Gastrocnemius medialis (tissue), 4 donors: ENCODE measurements at regions not wholly inside any gene's neighbourhood (a gene's known extent, or its start where the extent isn't known, plus 50 kb on each side); places are given as distances from the start of the nearest gene placed in this dataset.

Source experiments
- ATAC-seq, 2 donors: fragments of 150-250 bp; one replicate each; pipeline ENCODE4 v1.9.1; 2016
- DNase-seq, 2 donors: peaks; one replicate each; pipeline ENCODE4 v3.0.0-alpha.2; 2019
- H3K27ac ChIP-seq, 4 donors: fragments of 200-600 bp; sonication (generic); 1 replicate in 1 of 4; 2 replicates in 3 of 4; pipeline ENCODE4 v1.5.1; 2016 to 2018; ENCODE audit warnings: mild to moderate bottlenecking in 2 of 4, moderate library complexity in 1 of 4
- H3K27me3 ChIP-seq, 3 donors: fragments of 200-600 bp; sonication (generic) in 2 of 3; 1 replicate in 1 of 3; 2 replicates in 2 of 3; pipeline versions ENCODE4 v1.5.1 to v1.6.0; 2016 to 2019; ENCODE audit warnings: mild to moderate bottlenecking in 1 of 3, moderate library complexity in 1 of 3
- H3K36me3 ChIP-seq, 2 donors: fragments of 200-600 bp; sonication (generic) in 1 of 2; one replicate each; pipeline ENCODE4 v1.5.1; 2017 to 2018
- H3K4me1 ChIP-seq, 2 donors: fragments of 200-600 bp; sonication (generic) in 1 of 2; one replicate each; pipeline ENCODE4 v1.5.1; 2016 to 2017; ENCODE audit warnings: mild to moderate bottlenecking in 2 of 2
- H3K4me3 ChIP-seq, 4 donors: fragments of 200-600 bp; sonication (generic) in 3 of 4; 1 replicate in 1 of 4; 2 replicates in 3 of 4; pipeline ENCODE4 v1.5.1; 2016 to 2019; ENCODE audit warnings: mild to moderate bottlenecking in 2 of 4
- H3K9me3 ChIP-seq, 3 donors: fragments of 200-600 bp; sonication (generic) in 2 of 3; 1 replicate in 1 of 3; 2 replicates in 2 of 3; pipeline ENCODE4 v1.5.1; 2016 to 2019
- POLR2A ChIP-seq, 2 donors: fragments of 450-650 bp; IDR thresholded peaks; one replicate each; pipeline ENCODE4 v1.6.1; 2017; ENCODE audit warnings: antibody characterized with exemption in 2 of 2, mild to moderate bottlenecking in 2 of 2, moderate library complexity in 2 of 2
- in situ Hi-C, 4 donors: fragments of 200-750 bp; cut with MboI; loops; one replicate each; pipeline versions ENCODE4 v1.15.0 to v1.8.0; 2017; ENCODE audit warnings: low sequenced_read_pairs in 4 of 4
- intact Hi-C: fragments of 100-400 bp; cut with DNase I; formaldehyde crosslinking; loops from one replicate; pipeline ENCODE4 v1.15.1; 2023; ENCODE audit warnings: low total_unique reads
- TF ChIP-seq, protein P1 (sequence below), 5 experiments: fragments of 450-650 bp in 3 of 5; fragments of 200-600 bp in 2 of 5; sonication (generic) in 2 of 5; IDR thresholded peaks in 4 of 5; conservative IDR thresholded peaks in 1 of 5; 1 replicate in 4 of 5; 2 replicates in 1 of 5; pipeline ENCODE4 v1.5.1; 2016 to 2019; ENCODE audit warnings: antibody characterized with exemption in 5 of 5, mild to moderate bottlenecking in 3 of 5, moderate library complexity in 3 of 5

DNA sequence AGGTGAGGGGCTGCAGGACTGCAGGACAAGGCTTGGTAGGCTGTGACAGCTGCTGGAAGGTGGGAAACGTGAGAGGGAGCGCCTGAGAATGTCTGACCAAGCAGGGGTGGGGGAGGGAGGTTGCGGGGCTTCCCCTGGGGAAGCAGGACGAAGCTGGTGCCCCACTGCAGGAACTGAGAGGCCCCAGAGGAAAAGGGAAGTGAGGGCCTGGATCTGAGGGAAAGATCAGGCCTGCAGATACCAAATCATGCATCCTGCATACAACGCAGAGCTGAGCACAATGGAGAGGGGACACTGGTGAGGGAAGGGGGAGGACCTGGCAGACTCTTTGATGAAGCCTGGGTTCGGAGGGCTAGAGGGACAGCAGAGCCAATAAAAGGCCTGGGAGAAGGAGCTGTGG lies 65.7 kb upstream of the BACE2 start:
- in situ Hi-C loops, result loop anchor here in 2 of 4 donors (25.0 kb wide), 1 partner anchor 360 kb away; no protein-coding TSS in a partner anchor
- no peaks in the 10 kb centered on the region for H3K9me3 ChIP-seq
- DNase-seq (no peak), ATAC-seq (no peak)
- intact Hi-C loops, result no loop called here
- no peak overlapping the region for H3K27ac ChIP-seq
- H3K36me3 ChIP-seq, result no peaks in the 10 kb centered on the region
- no peak overlapping the region for H3K4me3 ChIP-seq
- H3K27me3 ChIP-seq, result peaks cover 0 to 18% (median 7%) of the 10 kb centered on the region in 3 donors
- H3K4me1 ChIP-seq, result no peaks in the 10 kb centered on the region
- TF ChIP-seq, protein P1, sequence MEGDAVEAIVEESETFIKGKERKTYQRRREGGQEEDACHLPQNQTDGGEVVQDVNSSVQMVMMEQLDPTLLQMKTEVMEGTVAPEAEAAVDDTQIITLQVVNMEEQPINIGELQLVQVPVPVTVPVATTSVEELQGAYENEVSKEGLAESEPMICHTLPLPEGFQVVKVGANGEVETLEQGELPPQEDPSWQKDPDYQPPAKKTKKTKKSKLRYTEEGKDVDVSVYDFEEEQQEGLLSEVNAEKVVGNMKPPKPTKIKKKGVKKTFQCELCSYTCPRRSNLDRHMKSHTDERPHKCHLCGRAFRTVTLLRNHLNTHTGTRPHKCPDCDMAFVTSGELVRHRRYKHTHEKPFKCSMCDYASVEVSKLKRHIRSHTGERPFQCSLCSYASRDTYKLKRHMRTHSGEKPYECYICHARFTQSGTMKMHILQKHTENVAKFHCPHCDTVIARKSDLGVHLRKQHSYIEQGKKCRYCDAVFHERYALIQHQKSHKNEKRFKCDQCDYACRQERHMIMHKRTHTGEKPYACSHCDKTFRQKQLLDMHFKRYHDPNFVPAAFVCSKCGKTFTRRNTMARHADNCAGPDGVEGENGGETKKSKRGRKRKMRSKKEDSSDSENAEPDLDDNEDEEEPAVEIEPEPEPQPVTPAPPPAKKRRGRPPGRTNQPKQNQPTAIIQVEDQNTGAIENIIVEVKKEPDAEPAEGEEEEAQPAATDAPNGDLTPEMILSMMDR (IDR thresholded peaks at IDR 0.05 in 4 of 5, conservative IDR thresholded peaks at IDR 0.05 in 1 of 5), result no peak
- no peak for TF ChIP-seq POLR2A (IDR thresholded peaks at IDR 0.05)

DNA sequence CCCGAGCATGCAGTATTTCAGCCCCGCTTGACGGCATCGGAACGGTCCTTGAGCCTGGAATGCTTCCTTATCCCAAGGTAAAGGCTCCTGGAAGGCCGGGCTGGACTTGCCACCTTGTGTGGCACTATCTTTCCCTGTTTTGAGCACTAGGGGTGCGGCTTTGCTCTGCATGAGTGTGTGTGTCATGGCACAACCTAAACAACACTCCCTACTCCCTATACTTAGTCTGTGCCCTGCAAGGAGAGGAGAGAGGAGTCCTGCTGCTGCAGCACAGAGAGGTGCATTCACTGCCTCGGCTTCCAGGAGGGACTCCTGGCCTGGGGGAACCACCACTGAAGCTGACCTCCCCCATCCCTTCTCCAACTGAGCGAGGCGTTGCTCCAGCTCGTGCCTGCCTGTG lies 60.4 kb upstream of the BACE2 start:
- intact Hi-C loops, result no loop called here
- ATAC-seq (no peak), DNase-seq (no peak)
- in situ Hi-C loops, result loop anchor here in 2 of 4 donors (25.0 kb wide), 1 partner anchor 355 kb away; no protein-coding TSS in a partner anchor
- Histone ChIP-seq H3K9me3 (no peaks in the 10 kb centered on the region), H3K36me3 (no peaks in the 10 kb centered on the region), H3K27ac (no peak overlapping the region), H3K4me1 (no peaks in the 10 kb centered on the region), H3K4me3 (no peak overlapping the region), H3K27me3 (peaks cover 0 to 22% (median 7%) of the 10 kb centered on the region in 3 donors)
- TF ChIP-seq, protein P1 (IDR thresholded peaks at IDR 0.05 in 4 of 5, conservative IDR thresholded peaks at IDR 0.05 in 1 of 5), result no peak
- no peak for TF ChIP-seq POLR2A (IDR thresholded peaks at IDR 0.05)

DNA sequence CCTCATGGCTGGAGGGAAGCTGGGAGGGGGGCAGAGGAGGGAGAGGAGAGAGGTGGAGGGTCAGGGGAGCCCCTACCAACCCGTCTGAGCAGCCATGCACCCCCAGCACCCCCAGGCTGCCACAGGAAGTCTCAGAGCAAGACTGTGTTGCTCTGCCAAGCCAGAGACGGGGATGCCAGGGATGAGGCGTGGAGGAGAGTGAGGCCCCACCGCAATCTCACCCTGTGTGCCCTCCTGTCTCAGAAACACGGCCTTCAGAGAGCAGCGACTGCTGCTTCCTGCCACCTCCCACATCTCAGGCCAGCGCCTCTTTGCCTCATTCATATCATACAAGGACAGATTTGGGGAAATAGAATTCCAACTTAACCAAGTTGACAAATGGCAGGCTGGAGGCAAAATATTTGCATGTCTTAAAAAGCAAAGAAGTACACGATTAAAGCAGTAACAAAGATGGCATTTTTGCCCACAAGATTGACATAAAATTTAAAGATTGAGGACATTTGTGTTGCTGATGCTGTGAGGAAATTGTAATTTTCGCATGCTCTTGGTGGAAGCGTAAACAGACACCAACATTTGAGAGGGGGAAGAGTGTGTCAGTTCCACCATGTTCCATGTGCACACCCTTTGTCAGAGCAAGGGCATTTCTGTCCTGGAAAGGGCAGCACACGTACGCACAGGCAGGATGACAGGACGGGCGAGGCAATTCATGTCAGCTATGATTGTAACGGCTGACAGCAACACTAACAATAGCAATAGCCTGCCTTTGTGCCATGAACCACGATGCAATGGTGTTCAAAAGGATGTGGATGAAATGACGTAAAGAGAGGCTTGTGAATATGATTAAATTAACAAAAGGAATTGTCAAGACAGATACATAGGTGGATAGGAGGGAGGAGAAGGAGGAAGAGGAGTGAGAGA lies 59.0 kb upstream of the BACE2 start:
- in situ Hi-C loops (loop anchor here in 2 of 4 donors (25.0 kb wide), 1 partner anchor 353 kb away; no protein-coding TSS in a partner anchor), intact Hi-C loops (no loop called here)
- ATAC-seq, result no peak
- no peaks in the 10 kb centered on the region for H3K4me1 ChIP-seq
- H3K27ac ChIP-seq, result no peak overlapping the region
- no peaks in the 10 kb centered on the region for H3K36me3 ChIP-seq
- no peak overlapping the region for H3K4me3 ChIP-seq
- H3K9me3 ChIP-seq, result no peaks in the 10 kb centered on the region
- H3K27me3 ChIP-seq, result peaks cover 0 to 22% (median 7%) of the 10 kb centered on the region in 3 donors
- TF ChIP-seq, protein P1 (IDR thresholded peaks at IDR 0.05 in 4 of 5, conservative IDR thresholded peaks at IDR 0.05 in 1 of 5), result no peak
- no peak for TF ChIP-seq POLR2A (IDR thresholded peaks at IDR 0.05)
- DNase-seq, result no peak

DNA sequence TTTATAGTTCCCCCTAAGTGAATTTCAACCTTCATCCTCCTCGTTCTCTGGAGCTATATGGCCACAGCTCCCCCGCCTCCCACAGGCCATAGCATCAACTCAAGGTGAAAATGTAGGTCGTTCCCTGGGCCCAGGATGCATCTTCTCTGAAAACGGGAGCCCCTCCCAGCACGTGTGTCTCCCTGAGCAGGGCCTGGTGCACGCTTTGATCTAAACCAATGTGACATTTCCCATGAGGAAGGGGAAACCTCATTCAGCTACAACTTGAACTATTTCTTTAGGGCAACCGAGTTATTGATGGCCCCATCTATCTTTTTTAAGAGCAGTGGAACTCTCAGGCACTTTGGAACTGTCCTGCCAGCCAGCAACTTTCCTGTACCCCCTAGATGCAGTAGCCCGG lies 57.8 kb upstream of the BACE2 start:
- Histone ChIP-seq H3K9me3 (no peaks in the 10 kb centered on the region), H3K36me3 (no peaks in the 10 kb centered on the region), H3K27ac (no peak overlapping the region), H3K4me1 (no peaks in the 10 kb centered on the region), H3K4me3 (no peak overlapping the region), H3K27me3 (peaks cover 0 to 12% (median 7%) of the 10 kb centered on the region in 3 donors)
- in situ Hi-C loops (loop anchor here in 2 of 4 donors (25.0 kb wide), 1 partner anchor 352 kb away; no protein-coding TSS in a partner anchor), intact Hi-C loops (no loop called here)
- TF ChIP-seq, protein P1 (IDR thresholded peaks at IDR 0.05 in 4 of 5, conservative IDR thresholded peaks at IDR 0.05 in 1 of 5), result no peak
- TF ChIP-seq POLR2A (IDR thresholded peaks at IDR 0.05), result no peak
- no peak for DNase-seq
- no peak for ATAC-seq
